Activated B cell treated with CpG ODN at 0.5 μM for 24 hours (primary cell): ENCODE measurements at regions not wholly inside any gene's neighbourhood (a gene's known extent, or its start where the extent isn't known, plus 50 kb on each side); places are given as distances from the start of the nearest gene placed in this dataset.

Source experiments
- ATAC-seq: fragments of 200-7000 bp; cut with Tn5 transposase; one replicate; pipeline ENCODE4 v1.10.0; 2021; ENCODE audit warnings: low read depth, mild to moderate bottlenecking, moderate library complexity
- CTCF ChIA-PET: fragments of 350-600 bp; sonication (Branson Sonifier 250); formaldehyde crosslinking; loops from one replicate; lab custom pipeline; 2021; ENCODE audit warnings: antibody characterized with exemption; lab: Charles Lee
- POLR2A ChIA-PET: fragments of 350-600 bp; sonication (Branson Sonifier 250); formaldehyde crosslinking; loops from one replicate; lab custom pipeline; 2021; ENCODE audit warnings: antibody characterized with exemption; lab: Charles Lee
- DNase-seq: peaks from one replicate; pipeline ENCODE4 v3.0.0; 2022
- H3K27ac Mint-ChIP-seq: one replicate; pipeline ENCODE4 v1.8.0; 2020; ENCODE audit warnings: mixed read lengths
- H3K27me3 Mint-ChIP-seq: one replicate; pipeline ENCODE4 v1.8.0; 2021; ENCODE audit warnings: mixed read lengths
- H3K36me3 Mint-ChIP-seq: one replicate; pipeline ENCODE4 v1.8.0; 2021; ENCODE audit warnings: low read depth, mixed read lengths
- H3K4me1 Mint-ChIP-seq: one replicate; pipeline ENCODE4 v1.8.0; 2021; ENCODE audit warnings: mixed read lengths
- H3K4me3 Mint-ChIP-seq: one replicate; pipeline ENCODE4 v1.8.0; 2020; ENCODE audit warnings: mild to moderate bottlenecking, mixed read lengths
- H3K9me3 Mint-ChIP-seq: one replicate; pipeline ENCODE4 v1.8.0; 2020; ENCODE audit warnings: mixed read lengths
- CTCF ChIP-seq: fragments of 200-600 bp; IDR thresholded peaks from one replicate; pipeline ENCODE4 v1.8.0; 2022; ENCODE audit warnings: antibody characterized with exemption, mild to moderate bottlenecking
- intact Hi-C: fragments of 100-400 bp; cut with micrococcal nuclease; formaldehyde crosslinking; loops from one replicate; pipeline ENCODE4 v1.15.1; 2024

- Mint-ChIP-seq H3K27ac (no peak overlapping the region), H3K36me3 (no peaks in the 10 kb centered on the region), H3K4me1 (peaks cover 10% of the 10 kb centered on the region), H3K9me3 (no peaks in the 10 kb centered on the region), H3K4me3 (no peak overlapping the region), H3K27me3 (no peaks in the 10 kb centered on the region)
- DNase-seq (no peak), ATAC-seq (no peak)
- no peak for TF ChIP-seq CTCF
- ChIA-PET POLR2A (no interaction called here), CTCF (no interaction called here)
- intact Hi-C loops, result no loop called here
These were observed 165.2 kb upstream of the TP63 start for GRCh38 chr3:189466004-189466403.

- no peak for TF ChIP-seq CTCF
- H3K27me3 Mint-ChIP-seq, result no peaks in the 10 kb centered on the region
- ChIA-PET POLR2A (no interaction called here), CTCF (no interaction called here)
- no peaks in the 10 kb centered on the region for H3K36me3 Mint-ChIP-seq
- no peak overlapping the region for H3K27ac Mint-ChIP-seq
- ATAC-seq (no peak), DNase-seq (no peak)
- H3K4me1 Mint-ChIP-seq, result peaks cover 10% of the 10 kb centered on the region
- no peaks in the 10 kb centered on the region for H3K9me3 Mint-ChIP-seq
- no peak overlapping the region for H3K4me3 Mint-ChIP-seq
- intact Hi-C loops, result no loop called here
These were observed 163.7 kb upstream of the TP63 start for GRCh38 chr3:189467451-189467850.

GRCh38 chr3:189474944-189475343 is 156.2 kb upstream of the TP63 start:
- Mint-ChIP-seq H3K27me3 (no peaks in the 10 kb centered on the region), H3K4me3 (no peak overlapping the region), H3K36me3 (no peaks in the 10 kb centered on the region), H3K9me3 (no peaks in the 10 kb centered on the region), H3K4me1 (peaks cover 6% of the 10 kb centered on the region), H3K27ac (no peak overlapping the region)
- ATAC-seq (no peak), DNase-seq (no peak)
- intact Hi-C loops, result no loop called here
- CTCF ChIA-PET, result no interaction called here
- POLR2A ChIA-PET, result no interaction called here
- no peak for TF ChIP-seq CTCF

- Mint-ChIP-seq H3K4me3 (no peak overlapping the region), H3K27me3 (no peaks in the 10 kb centered on the region), H3K36me3 (no peaks in the 10 kb centered on the region), H3K9me3 (no peaks in the 10 kb centered on the region), H3K4me1 (no peaks in the 10 kb centered on the region), H3K27ac (no peak overlapping the region)
- no peak for TF ChIP-seq CTCF
- ATAC-seq (no peak), DNase-seq (no peak)
- ChIA-PET CTCF (no interaction called here), POLR2A (no interaction called here)
- intact Hi-C loops, result no loop called here
These were observed 153.6 kb upstream of the TP63 start for GRCh38 chr3:189477614-189478013.

- no peak for DNase-seq
- ATAC-seq, result no peak
- Mint-ChIP-seq H3K4me3 (no peak overlapping the region), H3K27ac (no peak overlapping the region), H3K27me3 (no peaks in the 10 kb centered on the region), H3K9me3 (no peaks in the 10 kb centered on the region), H3K4me1 (no peaks in the 10 kb centered on the region), H3K36me3 (no peaks in the 10 kb centered on the region)
- ChIA-PET POLR2A (no interaction called here), CTCF (no interaction called here)
- intact Hi-C loops, result no loop called here
- no peak for TF ChIP-seq CTCF
These were observed 144.6 kb upstream of the TP63 start for GRCh38 chr3:189486556-189486955.
